ENCODE measurements at regions not wholly inside any gene's neighbourhood (a gene's known extent, or its start where the extent isn't known, plus 50 kb on each side); places are given as distances from the start of the nearest gene placed in this dataset.

- TF ChIP-seq POLR2AphosphoS5 (IDR thresholded peaks at IDR 0.05), result no peak
- TF ChIP-seq REST (IDR thresholded peaks at IDR 0.05; ENCODE audit: borderline replicate concordance), result no peak
- no peak for TF ChIP-seq EP300 (conservative IDR thresholded peaks at IDR 0.05; ENCODE audit: poor library complexity, severe bottlenecking)
- no peak for TF ChIP-seq CTCF (IDR thresholded peaks at IDR 0.05; ENCODE audit: poor library complexity, severe bottlenecking)
- no peak for TF ChIP-seq TAF1 (IDR thresholded peaks at IDR 0.05; ENCODE audit: low read depth)
- TF ChIP-seq EZH2 (IDR thresholded peaks at IDR 0.05; ENCODE audit: borderline replicate concordance, insufficient read depth, low read length, poor library complexity, severe bottlenecking), result no peak
These were observed 225.0 kb upstream of the APCDD1 start for GRCh38 chr18:10229458-10229857.
